HepG2 (cell line): ENCODE measurements at regions not wholly inside any gene's neighbourhood (a gene's known extent, or its start where the extent isn't known, plus 50 kb on each side); places are given as distances from the start of the nearest gene placed in this dataset.

Experiments
- ATAC-seq: fragments of 200-7000 bp; cut with Tn5 transposase; 3 replicates; pipeline ENCODE4 v1.9.1; 2020; ENCODE audit warnings: mild to moderate bottlenecking, moderate library complexity
- BruUV-seq: library from RNA; stranded (reverse); fragments of 400-500 nt; replicated peaks from 2 replicates; lab custom pipeline; 2021; lab: Mats Ljungman, UMichigan
- CTCF ChIA-PET: fragments of 300-600 bp; formaldehyde crosslinking; extraction: SDS; loops from one replicate; lab custom pipeline; 2021; ENCODE audit warnings: low total read pairs, inconsistent platforms, low intra/inter-chr PET ratio; lab: Yijun Ruan, JAX
- POLR2A ChIA-PET: fragments of 350-600 bp; sonication (Branson Sonifier 250); formaldehyde crosslinking; loops from one replicate; lab custom pipeline; 2020; ENCODE audit warnings: antibody characterized with exemption, inconsistent platforms; lab: Yijun Ruan, JAX
- DNase-seq: peaks from one replicate; pipeline ENCODE4 v3.0.0-alpha.2; 2015; ENCODE audit warnings: low spot score
- FAIRE-seq: peaks from 3 replicates; lab custom pipeline; 2011; peaks lifted over from hg19 to GRCh38; lab: Jason Lieb, UNC
- H2AFZ ChIP-seq: one replicate; pipeline ENCODE4 v1.6.1; 2011; ENCODE audit warnings: low read length, inconsistent platforms
- H3K27ac ChIP-seq: fragments of 300-600 bp; 3 replicates; pipeline ENCODE4 v1.8.0; 2011; ENCODE audit warnings: mixed run types, mild to moderate bottlenecking, mixed read lengths, low read length, inconsistent platforms; ENCODE audit not compliant: insufficient read depth; ENCODE audit errors: extremely low read length
- H3K27me3 ChIP-seq, 2 experiments: fragments of 200-600 bp in 1 of 2; 2 replicates in 1 of 2; 3 replicates in 1 of 2; pipeline versions ENCODE4 v1.6.0 to v1.8.0; 2011; ENCODE audit warnings: low read length in 2 of 2, mild to moderate bottlenecking in 2 of 2, moderate library complexity in 2 of 2, inconsistent platforms in 1 of 2; ENCODE audit not compliant: insufficient read depth in 2 of 2, control insufficient read depth in 1 of 2
- H3K36me3 ChIP-seq, 2 experiments: fragments of 200-600 bp in 1 of 2; replicated peaks in 1 of 2; 2 replicates in 1 of 2; 3 replicates in 1 of 2; pipeline versions ENCODE4 v1.5.1 to v1.8.0; 2011; ENCODE audit warnings: low read length in 2 of 2, inconsistent platforms in 1 of 2; ENCODE audit not compliant: insufficient read depth in 2 of 2, control insufficient read depth in 1 of 2
- H3K4me1 ChIP-seq: 2 replicates; pipeline ENCODE4 v1.5.1; 2012; ENCODE audit warnings: low read length, inconsistent platforms; ENCODE audit not compliant: insufficient read depth
- H3K4me2 ChIP-seq: 2 replicates; pipeline ENCODE4 v1.6.0; 2011; ENCODE audit warnings: low read depth, low read length, inconsistent platforms
- H3K4me3 ChIP-seq, 3 experiments: fragments of 200-600 bp in 1 of 3; sonication (generic), shearing (Covaris generic) in 1 of 3; replicated peaks in 1 of 3; 2 replicates each; pipeline ENCODE4 v1.5.1; 2011 to 2016; ENCODE audit warnings: low read length in 3 of 3, inconsistent platforms in 2 of 3, low read depth in 2 of 3, mild to moderate bottlenecking in 2 of 3, control low read depth in 1 of 3, mixed read lengths in 1 of 3; ENCODE audit not compliant: insufficient read depth in 1 of 3
- H3K79me2 ChIP-seq: one replicate; pipeline ENCODE4 v1.6.1; 2011; ENCODE audit warnings: low read length, inconsistent platforms; ENCODE audit not compliant: insufficient read depth
- H3K9ac ChIP-seq: 2 replicates; pipeline ENCODE4 v1.6.0; 2011; ENCODE audit warnings: mild to moderate bottlenecking, low read depth, low read length, inconsistent platforms; ENCODE audit not compliant: insufficient read depth
- H3K9me3 ChIP-seq: 2 replicates; pipeline ENCODE4 v1.5.1; 2012; ENCODE audit warnings: mild to moderate bottlenecking, low read length
- H4K20me1 ChIP-seq: 2 replicates; pipeline ENCODE4 v1.6.0; 2011; ENCODE audit warnings: inconsistent platforms, mild to moderate bottlenecking, low read length, moderate library complexity; ENCODE audit not compliant: insufficient read depth
- ATF1 ChIP-seq: IDR thresholded peaks from 2 replicates; pipeline ENCODE4 v1.6.1; 2016; ENCODE audit warnings: mild to moderate bottlenecking, control low read depth
- CENPT ChIP-seq: sonication (generic); formaldehyde crosslinking; IDR thresholded peaks from 2 replicates; pipeline ENCODE4 v1.8.0; 2022; ENCODE audit warnings: low read depth, mild to moderate bottlenecking, moderate library complexity, missing genetic modification reagents
- FOXP1 ChIP-seq, 2 experiments: fragments of 450-650 bp in 1 of 2; IDR thresholded peaks; 2 replicates each; pipeline ENCODE4 v1.6.1; 2017 to 2018; ENCODE audit warnings: antibody characterized with exemption in 1 of 2
- GATA4 ChIP-seq: sonication (generic); IDR thresholded peaks from 2 replicates; pipeline ENCODE4 v1.6.1; 2016; ENCODE audit warnings: antibody characterized with exemption, low read depth, borderline replicate concordance
- HNF1B ChIP-seq: sonication (generic); formaldehyde crosslinking; IDR thresholded peaks from 2 replicates; pipeline ENCODE4 v1.5.1; 2020; ENCODE audit warnings: mild to moderate bottlenecking, moderate library complexity, missing genetic modification reagents
- JUN ChIP-seq: sonication (generic); formaldehyde crosslinking; IDR thresholded peaks from 2 replicates; pipeline ENCODE4 v1.4.0; 2020; ENCODE audit warnings: mild to moderate bottlenecking, missing genetic modification reagents
- MLLT10 ChIP-seq: sonication (generic); formaldehyde crosslinking; IDR thresholded peaks from 2 replicates; pipeline ENCODE4 v1.4.0; 2020; ENCODE audit warnings: missing genetic modification reagents
- MZF1 ChIP-seq: sonication (generic); formaldehyde crosslinking; IDR thresholded peaks from 2 replicates; pipeline ENCODE4 v1.8.1; 2023; ENCODE audit warnings: mild to moderate bottlenecking, missing genetic modification reagents, borderline replicate concordance
- PBX3 ChIP-seq: sonication (generic); formaldehyde crosslinking; IDR thresholded peaks from 2 replicates; pipeline ENCODE4 v1.8.1; 2023; ENCODE audit warnings: missing genetic modification reagents, inconsistent platforms, borderline replicate concordance
- RARG ChIP-seq: sonication (generic); formaldehyde crosslinking; IDR thresholded peaks from 2 replicates; pipeline ENCODE4 v1.4.0; 2020; ENCODE audit warnings: low read depth, mild to moderate bottlenecking, missing genetic modification reagents
- TCF12 ChIP-seq, 2 experiments: fragments of 450-650 bp in 1 of 2; sonication (generic) in 1 of 2; formaldehyde crosslinking in 1 of 2; IDR thresholded peaks; 2 replicates each; pipeline versions ENCODE4 v1.6.1 to v1.8.0; 2017 to 2022; ENCODE audit warnings: antibody characterized with exemption in 1 of 2, mild to moderate bottlenecking in 1 of 2, missing genetic modification reagents in 1 of 2, moderate library complexity in 1 of 2
- ZNF251 ChIP-seq: sonication (generic); formaldehyde crosslinking; IDR thresholded peaks from 2 replicates; pipeline ENCODE4 v1.9.0; 2021; ENCODE audit warnings: mild to moderate bottlenecking, missing genetic modification reagents
- ZNF543 ChIP-seq: sonication (generic); formaldehyde crosslinking; IDR thresholded peaks from 2 replicates; pipeline ENCODE4 v1.4.0; 2020; ENCODE audit warnings: mild to moderate bottlenecking, missing genetic modification reagents
- ZNF570 ChIP-seq: sonication (generic); formaldehyde crosslinking; IDR thresholded peaks from 2 replicates; pipeline ENCODE4 v1.4.0; 2020; ENCODE audit warnings: mild to moderate bottlenecking, missing genetic modification reagents, borderline replicate concordance
- ZNF614 ChIP-seq: IDR thresholded peaks from 2 replicates; pipeline ENCODE4 v1.6.1; 2018; ENCODE audit warnings: missing biosample characterization, missing genetic modification reagents, inconsistent platforms, borderline replicate concordance
- ZNF766 ChIP-seq: sonication (generic); formaldehyde crosslinking; IDR thresholded peaks from 2 replicates; pipeline ENCODE4 v1.5.0; 2020; ENCODE audit warnings: missing genetic modification reagents, borderline replicate concordance
- ZNF772 ChIP-seq: sonication (generic); formaldehyde crosslinking; IDR thresholded peaks from 2 replicates; pipeline ENCODE4 v1.5.0; 2020; ENCODE audit warnings: mild to moderate bottlenecking, missing genetic modification reagents
- WGBS: methylation state at CpG from one replicate; pipeline ENCODE4 v1.1.6; 2017; ENCODE audit warnings: low lambda C conversion rate; 5-methylcytosine and 5-hydroxymethylcytosine counted together
- in situ Hi-C: cut with HindIII; loops from 2 replicates; pipeline ENCODE4 v1.10.0; 2017; ENCODE audit warnings: low pct_unique_long_range_greater_than_20kb; ENCODE audit not compliant: extremely low pct_ligation_motif_present
- intact Hi-C: fragments of 100-400 bp; cut with micrococcal nuclease; formaldehyde crosslinking; loops from one replicate; pipeline ENCODE4 v1.10.0; 2022; ENCODE audit not compliant: unreplicated experiment
- TF ChIP-seq, protein P1 (sequence below): sonication (generic); formaldehyde crosslinking; IDR thresholded peaks from 2 replicates; pipeline ENCODE4 v1.5.1; 2020; ENCODE audit warnings: mild to moderate bottlenecking, missing genetic modification reagents, moderate library complexity

GRCh38 chr2:142827170-142827569 lies 50.3 kb upstream of the KYNU start:
- no peaks in the 10 kb centered on the region for H3K9me3 ChIP-seq
- ATAC-seq (no peak), FAIRE-seq (no peak), DNase-seq (no peak)
- CTCF ChIA-PET, result no interaction called here
- POLR2A ChIA-PET, result no interaction called here
- 71% methylated on average over 9 of the region's 9 CpGs for WGBS
- no peaks in the 10 kb centered on the region for H3K4me1 ChIP-seq
- in situ Hi-C loops (no loop called here), intact Hi-C loops (no loop called here)
- no peak overlapping the region for H3K27ac ChIP-seq
- H3K9ac ChIP-seq, result no peak overlapping the region
- H2AFZ ChIP-seq, result no peak overlapping the region
- BruUV-seq, result no TSS peak
- H3K4me3 ChIP-seq, result no peak overlapping the region
- H3K4me2 ChIP-seq, result no peak overlapping the region
- no peaks in the 10 kb centered on the region for H3K79me2 ChIP-seq
- no peaks in the 10 kb centered on the region for H4K20me1 ChIP-seq
- no peaks in the 10 kb centered on the region for H3K27me3 ChIP-seq
- no peaks in the 10 kb centered on the region for H3K36me3 ChIP-seq
- no peak for TF ChIP-seq PBX3 (CRISPR knock-in tag)
- TF ChIP-seq TCF12 (IDR thresholded peaks at IDR 0.05), result no peak
- no peak for TF ChIP-seq TCF12 (CRISPR knock-in tag; IDR thresholded peaks at IDR 0.05)
- no peak for TF ChIP-seq ZNF570
- no peak for TF ChIP-seq ZNF766 (CRISPR knock-in tag)
- no peak for TF ChIP-seq ZNF614 (CRISPR knock-in tag)
- no peak for TF ChIP-seq HNF1B
- no peak for TF ChIP-seq FOXP1 (IDR thresholded peaks at IDR 0.05)
- no peak for TF ChIP-seq FOXP1 (CRISPR knock-in tag; IDR thresholded peaks at IDR 0.05)
- TF ChIP-seq ZNF543 (CRISPR knock-in tag), result no peak
- TF ChIP-seq ATF1 (CRISPR knock-in tag), result no peak
- no peak for TF ChIP-seq JUN (CRISPR knock-in tag)
- no peak for TF ChIP-seq RARG (CRISPR knock-in tag)
- no peak for TF ChIP-seq GATA4
- no peak for TF ChIP-seq CENPT (CRISPR knock-in tag)
- TF ChIP-seq MZF1, result no peak
- TF ChIP-seq MLLT10 (CRISPR knock-in tag), result no peak
- TF ChIP-seq, protein P1, sequence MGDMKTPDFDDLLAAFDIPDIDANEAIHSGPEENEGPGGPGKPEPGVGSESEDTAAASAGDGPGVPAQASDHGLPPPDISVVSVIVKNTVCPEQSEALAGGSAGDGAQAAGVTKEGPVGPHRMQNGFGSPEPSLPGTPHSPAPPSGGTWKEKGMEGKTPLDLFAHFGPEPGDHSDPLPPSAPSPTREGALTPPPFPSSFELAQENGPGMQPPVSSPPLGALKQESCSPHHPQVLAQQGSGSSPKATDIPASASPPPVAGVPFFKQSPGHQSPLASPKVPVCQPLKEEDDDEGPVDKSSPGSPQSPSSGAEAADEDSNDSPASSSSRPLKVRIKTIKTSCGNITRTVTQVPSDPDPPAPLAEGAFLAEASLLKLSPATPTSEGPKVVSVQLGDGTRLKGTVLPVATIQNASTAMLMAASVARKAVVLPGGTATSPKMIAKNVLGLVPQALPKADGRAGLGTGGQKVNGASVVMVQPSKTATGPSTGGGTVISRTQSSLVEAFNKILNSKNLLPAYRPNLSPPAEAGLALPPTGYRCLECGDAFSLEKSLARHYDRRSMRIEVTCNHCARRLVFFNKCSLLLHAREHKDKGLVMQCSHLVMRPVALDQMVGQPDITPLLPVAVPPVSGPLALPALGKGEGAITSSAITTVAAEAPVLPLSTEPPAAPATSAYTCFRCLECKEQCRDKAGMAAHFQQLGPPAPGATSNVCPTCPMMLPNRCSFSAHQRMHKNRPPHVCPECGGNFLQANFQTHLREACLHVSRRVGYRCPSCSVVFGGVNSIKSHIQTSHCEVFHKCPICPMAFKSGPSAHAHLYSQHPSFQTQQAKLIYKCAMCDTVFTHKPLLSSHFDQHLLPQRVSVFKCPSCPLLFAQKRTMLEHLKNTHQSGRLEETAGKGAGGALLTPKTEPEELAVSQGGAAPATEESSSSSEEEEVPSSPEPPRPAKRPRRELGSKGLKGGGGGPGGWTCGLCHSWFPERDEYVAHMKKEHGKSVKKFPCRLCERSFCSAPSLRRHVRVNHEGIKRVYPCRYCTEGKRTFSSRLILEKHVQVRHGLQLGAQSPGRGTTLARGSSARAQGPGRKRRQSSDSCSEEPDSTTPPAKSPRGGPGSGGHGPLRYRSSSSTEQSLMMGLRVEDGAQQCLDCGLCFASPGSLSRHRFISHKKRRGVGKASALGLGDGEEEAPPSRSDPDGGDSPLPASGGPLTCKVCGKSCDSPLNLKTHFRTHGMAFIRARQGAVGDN (CRISPR knock-in tag), result no peak
- TF ChIP-seq ZNF251, result no peak
- TF ChIP-seq ZNF772 (CRISPR knock-in tag), result no peak
